ENCODE measurements at regions not wholly inside any gene's neighbourhood (a gene's known extent, or its start where the extent isn't known, plus 50 kb on each side); places are given as distances from the start of the nearest gene placed in this dataset.

- TF ChIP-seq POLR2A (IDR thresholded peaks at IDR 0.05) (no peak), CTCF (IDR thresholded peaks at IDR 0.05) (no peak)
These were observed 65.1 kb upstream of the KLF13 start for GRCh38 chr15:31261266-31262142.

All from suprapubic skin (tissue), 3 donors.